MCF 10A (cell line): ENCODE measurements at regions not wholly inside any gene's neighbourhood (a gene's known extent, or its start where the extent isn't known, plus 50 kb on each side); places are given as distances from the start of the nearest gene placed in this dataset.

Source experiments
- BruUV-seq: library from RNA; stranded (reverse); fragments of 400-500 nt; replicated peaks from 2 replicates; lab custom pipeline; 2021; lab: Mats Ljungman, UMichigan
- CTCF ChIA-PET: fragments of 300-600 bp; sonication (Branson Sonifier 250); formaldehyde crosslinking; extraction: SDS; loops from one replicate; lab custom pipeline; 2021; ENCODE audit warnings: antibody characterized with exemption, inconsistent platforms; lab: Yijun Ruan, JAX
- POLR2A ChIA-PET: fragments of 300-600, 350-650 bp; sonication (Branson Sonifier 250); formaldehyde crosslinking; extraction: SDS; loops from one replicate; lab custom pipeline; 2020; ENCODE audit warnings: antibody characterized with exemption, inconsistent platforms; lab: Yijun Ruan, JAX
- DNase-seq: peaks from one replicate; pipeline ENCODE4 v3.0.0-alpha.2; 2018; ENCODE audit not compliant: unreplicated experiment
- H3K27ac Mint-ChIP-seq: one replicate; pipeline ENCODE4 v1.8.0; 2022; ENCODE audit warnings: mild to moderate bottlenecking, low read depth, mixed read lengths; ENCODE audit not compliant: unreplicated experiment
- H3K27me3 Mint-ChIP-seq: one replicate; pipeline ENCODE4 v1.8.0; 2022; ENCODE audit warnings: mixed read lengths; ENCODE audit not compliant: insufficient read depth, unreplicated experiment
- H3K36me3 Mint-ChIP-seq: one replicate; pipeline ENCODE4 v1.8.0; 2022; ENCODE audit warnings: mild to moderate bottlenecking, moderate library complexity, mixed read lengths; ENCODE audit not compliant: insufficient read depth, unreplicated experiment
- H3K4me1 Mint-ChIP-seq: one replicate; pipeline ENCODE4 v1.8.0; 2022; ENCODE audit warnings: mixed read lengths; ENCODE audit not compliant: insufficient read depth, unreplicated experiment
- H3K4me3 Mint-ChIP-seq: one replicate; pipeline ENCODE4 v1.8.0; 2022; ENCODE audit warnings: mild to moderate bottlenecking, moderate library complexity, mixed read lengths; ENCODE audit not compliant: unreplicated experiment
- H3K9me3 Mint-ChIP-seq: one replicate; pipeline ENCODE4 v1.8.0; 2022; ENCODE audit warnings: mixed read lengths; ENCODE audit not compliant: unreplicated experiment
- intact Hi-C: fragments of 100-400 bp; cut with micrococcal nuclease; formaldehyde crosslinking; loops from 2 replicates; pipeline ENCODE4 v1.14.1; 2022
- TF ChIP-seq, protein P1 (sequence below): fragments of 200-600 bp; IDR thresholded peaks from one replicate; pipeline ENCODE4 v1.8.0; 2022; ENCODE audit warnings: antibody characterized with exemption, mild to moderate bottlenecking; ENCODE audit not compliant: unreplicated experiment

DNA sequence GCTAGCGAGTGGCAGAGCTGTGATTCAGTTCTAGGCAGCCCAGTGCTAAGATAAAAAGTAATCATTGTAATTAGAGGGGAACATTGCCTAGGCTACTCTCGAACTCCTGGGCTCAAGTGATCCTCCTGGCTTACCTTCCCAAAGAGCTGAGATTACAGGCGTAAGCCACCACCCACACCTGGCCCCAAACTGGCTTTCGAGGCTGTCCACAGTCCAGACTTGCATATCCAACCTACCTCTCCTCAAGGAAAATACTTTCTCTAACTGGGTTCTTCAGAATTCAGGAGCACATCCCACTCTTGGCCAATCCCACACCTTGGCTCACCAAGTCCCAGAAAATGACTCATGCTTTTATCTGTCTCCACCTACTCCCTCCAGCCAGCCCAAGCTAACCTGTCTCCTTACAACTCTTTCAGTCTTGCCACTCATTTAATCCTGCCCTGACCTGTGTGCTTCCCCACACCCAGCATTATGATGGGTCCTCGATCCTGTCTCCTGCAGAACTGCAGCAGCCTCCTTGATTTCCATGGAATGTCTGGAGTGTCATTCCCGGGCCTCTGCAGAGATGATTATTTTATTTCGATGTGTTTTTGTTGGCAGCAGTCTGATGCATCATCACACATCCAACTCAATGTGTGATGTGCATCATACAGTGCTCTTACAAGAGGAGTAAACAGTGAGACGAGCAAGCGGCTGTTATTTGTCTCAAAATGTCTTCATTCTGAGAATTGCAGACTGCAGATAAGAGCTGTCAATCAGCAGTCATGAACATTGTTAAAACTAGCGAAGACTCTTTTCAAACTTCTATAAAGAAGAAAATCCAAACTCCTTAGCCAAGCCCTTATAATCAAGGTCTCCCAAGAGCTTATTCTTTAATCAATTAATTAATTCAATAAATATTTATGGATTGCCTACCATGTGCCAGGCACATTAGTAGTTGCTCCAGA is 167.3 kb downstream of the SEC61B start:
- Mint-ChIP-seq H3K4me1 (peaks cover 15% of the 10 kb centered on the region), H3K4me3 (no peak overlapping the region), H3K27me3 (no peaks in the 10 kb centered on the region), H3K36me3 (no peaks in the 10 kb centered on the region), H3K27ac (no peak overlapping the region), H3K9me3 (no peaks in the 10 kb centered on the region)
- DNase-seq, result peak; percentile 93
- intact Hi-C loops, result no loop called here
- no TSS peak for BruUV-seq
- POLR2A ChIA-PET, result interaction anchor here (0.6 to 1.4 kb wide), 5 partner anchors 29 to 432 kb away, joined by 3 to 4 read pairs (median 3); partner anchors contain the start of genes ALG2, NR4A3 and SEC61B
- CTCF ChIA-PET, result interaction anchor here (0.6 kb wide), 1 partner anchor 1113 kb away, joined by 3 read pairs; no protein-coding TSS in a partner anchor
- TF ChIP-seq, protein P1, sequence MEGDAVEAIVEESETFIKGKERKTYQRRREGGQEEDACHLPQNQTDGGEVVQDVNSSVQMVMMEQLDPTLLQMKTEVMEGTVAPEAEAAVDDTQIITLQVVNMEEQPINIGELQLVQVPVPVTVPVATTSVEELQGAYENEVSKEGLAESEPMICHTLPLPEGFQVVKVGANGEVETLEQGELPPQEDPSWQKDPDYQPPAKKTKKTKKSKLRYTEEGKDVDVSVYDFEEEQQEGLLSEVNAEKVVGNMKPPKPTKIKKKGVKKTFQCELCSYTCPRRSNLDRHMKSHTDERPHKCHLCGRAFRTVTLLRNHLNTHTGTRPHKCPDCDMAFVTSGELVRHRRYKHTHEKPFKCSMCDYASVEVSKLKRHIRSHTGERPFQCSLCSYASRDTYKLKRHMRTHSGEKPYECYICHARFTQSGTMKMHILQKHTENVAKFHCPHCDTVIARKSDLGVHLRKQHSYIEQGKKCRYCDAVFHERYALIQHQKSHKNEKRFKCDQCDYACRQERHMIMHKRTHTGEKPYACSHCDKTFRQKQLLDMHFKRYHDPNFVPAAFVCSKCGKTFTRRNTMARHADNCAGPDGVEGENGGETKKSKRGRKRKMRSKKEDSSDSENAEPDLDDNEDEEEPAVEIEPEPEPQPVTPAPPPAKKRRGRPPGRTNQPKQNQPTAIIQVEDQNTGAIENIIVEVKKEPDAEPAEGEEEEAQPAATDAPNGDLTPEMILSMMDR, result no peak

DNA sequence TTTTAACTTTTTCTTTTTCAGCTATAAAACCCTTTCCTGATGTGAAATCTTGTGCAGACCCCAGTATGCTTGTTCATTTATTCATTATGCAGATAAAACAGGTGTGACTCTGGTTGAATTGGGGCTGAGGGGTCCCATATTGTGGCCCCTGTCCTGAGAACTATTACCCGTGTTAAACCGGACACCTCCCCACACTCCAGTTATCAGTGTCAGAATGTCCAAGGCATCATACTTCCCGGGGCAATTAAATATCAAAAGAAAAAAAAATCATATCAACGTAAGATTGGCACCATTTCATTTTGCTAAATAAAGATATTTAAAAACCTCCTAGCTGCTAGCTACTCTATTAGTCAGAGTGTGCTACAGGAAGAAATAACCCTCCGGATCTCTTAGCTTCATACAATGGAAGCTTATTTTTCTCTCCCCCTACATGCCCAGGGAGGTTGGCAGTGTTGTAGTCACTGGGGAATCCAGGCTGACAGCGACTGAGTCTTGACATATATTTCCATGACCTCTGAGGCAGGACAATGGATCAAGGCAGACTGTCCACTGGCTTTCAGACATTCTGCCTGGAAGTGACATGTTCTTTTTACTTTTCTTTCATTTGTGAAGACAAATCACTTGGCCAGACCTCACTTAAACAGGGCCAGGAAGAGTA is 170.0 kb downstream of the SEC61B start:
- BruUV-seq, result no TSS peak
- Mint-ChIP-seq H3K27me3 (no peaks in the 10 kb centered on the region), H3K27ac (no peak overlapping the region), H3K4me1 (no peaks in the 10 kb centered on the region), H3K4me3 (no peak overlapping the region), H3K9me3 (no peaks in the 10 kb centered on the region), H3K36me3 (no peaks in the 10 kb centered on the region)
- ChIA-PET POLR2A (no interaction called here), CTCF (no interaction called here)
- intact Hi-C loops, result no loop called here
- DNase-seq, result no peak
- TF ChIP-seq, protein P1, result no peak

DNA sequence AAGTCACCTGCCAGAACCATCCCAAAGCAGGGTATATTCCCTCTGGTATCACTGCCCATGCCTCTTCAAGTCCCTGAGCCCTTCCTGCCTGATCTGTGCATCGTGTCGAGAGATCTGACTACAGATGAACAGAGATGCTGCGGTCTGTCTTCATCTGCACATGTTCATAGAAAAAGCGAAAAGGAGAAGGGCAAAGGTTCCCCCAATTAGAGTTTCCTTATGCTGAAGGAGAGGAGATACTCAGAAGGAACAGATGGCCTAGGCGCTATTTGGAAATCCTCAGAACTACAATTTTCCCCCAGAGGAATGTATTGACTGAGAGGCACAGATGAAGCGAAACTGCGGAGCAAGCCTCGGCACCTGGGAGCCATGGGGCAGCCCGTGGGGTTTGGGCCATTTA is 170.9 kb downstream of the SEC61B start:
- ChIA-PET CTCF (no interaction called here), POLR2A (no interaction called here)
- Mint-ChIP-seq H3K4me1 (no peaks in the 10 kb centered on the region), H3K36me3 (no peaks in the 10 kb centered on the region), H3K27ac (no peak overlapping the region), H3K4me3 (no peak overlapping the region), H3K9me3 (no peaks in the 10 kb centered on the region), H3K27me3 (no peaks in the 10 kb centered on the region)
- DNase-seq, result no peak
- intact Hi-C loops, result no loop called here
- TF ChIP-seq, protein P1, result no peak
- BruUV-seq, result no TSS peak

DNA sequence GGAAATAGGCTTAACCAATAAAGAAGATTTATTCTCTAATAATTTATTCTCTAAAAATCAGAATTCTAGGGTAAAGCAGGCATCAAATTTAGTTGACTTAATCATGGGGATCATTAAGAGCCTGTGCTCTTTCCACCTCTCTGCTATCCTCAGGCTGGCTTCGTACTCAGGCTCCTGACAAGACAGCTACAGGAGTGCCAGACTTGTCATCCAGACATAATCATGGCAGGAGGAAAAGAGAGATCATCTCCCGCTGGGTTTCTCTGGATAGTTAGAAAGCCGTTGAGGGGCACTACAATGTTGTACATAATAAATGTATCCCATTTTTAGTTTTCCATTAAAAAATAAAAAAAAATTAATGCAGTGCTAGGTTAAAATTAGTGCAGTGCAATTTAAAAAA is 171.9 kb downstream of the SEC61B start:
- intact Hi-C loops, result no loop called here
- no peaks in the 10 kb centered on the region for H3K9me3 Mint-ChIP-seq
- POLR2A ChIA-PET, result no interaction called here
- H3K36me3 Mint-ChIP-seq, result no peaks in the 10 kb centered on the region
- no peak for DNase-seq
- TF ChIP-seq, protein P1, result no peak
- no peak overlapping the region for H3K27ac Mint-ChIP-seq
- CTCF ChIA-PET, result no interaction called here
- BruUV-seq, result no TSS peak
- no peak overlapping the region for H3K4me3 Mint-ChIP-seq
- no peaks in the 10 kb centered on the region for H3K27me3 Mint-ChIP-seq
- H3K4me1 Mint-ChIP-seq, result no peaks in the 10 kb centered on the region
